ENCODE measurements at regions not wholly inside any gene's neighbourhood (a gene's known extent, or its start where the extent isn't known, plus 50 kb on each side); places are given as distances from the start of the nearest gene placed in this dataset.

- TF ChIP-seq SIN3A (conservative IDR thresholded peaks at IDR 0.05 in 1 of 2, IDR thresholded peaks at IDR 0.05 in 1 of 2; ENCODE audit: low read depth in 1 of 2, low read length in 2 of 2) (no peak), GABPA (IDR thresholded peaks at IDR 0.05; ENCODE audit: borderline replicate concordance, insufficient read depth, low read length) (no peak), SP4 (IDR thresholded peaks at IDR 0.05; ENCODE audit: low read length) (no peak), BRCA1 (IDR thresholded peaks at IDR 0.05; ENCODE audit: low read depth, low read length) (no peak), RBBP5 (IDR thresholded peaks at IDR 0.05; ENCODE audit: borderline replicate concordance, low read depth, low read length) (no peak)
Measured at GRCh38 chr4:64559571-64559970, 150.3 kb upstream of the TECRL start (continued).
